Uterus (tissue), 2 donors: ENCODE measurements at regions not wholly inside any gene's neighbourhood (a gene's known extent, or its start where the extent isn't known, plus 50 kb on each side); places are given as distances from the start of the nearest gene placed in this dataset.
"Not testable (repeated sequence)": the region's sequence is repeated elsewhere in the genome, so short reads cannot be mapped to it uniquely, and the experiment has no call there.

Experiments used
- CTCF ChIP-seq, 4 experiments: fragments of 200-600 bp in 2 of 4; fragments of 450-650 bp in 2 of 4; sonication (generic) in 2 of 4; IDR thresholded peaks; one replicate each; pipeline ENCODE4 v1.5.1; 2016 to 2019; ENCODE audit warnings: antibody characterized with exemption in 4 of 4, mild to moderate bottlenecking in 2 of 4, moderate library complexity in 1 of 4
- POLR2A ChIP-seq, 2 donors: fragments of 450-650 bp; IDR thresholded peaks; one replicate each; pipeline ENCODE4 v1.6.1; 2016; ENCODE audit warnings: antibody characterized with exemption in 2 of 2, mild to moderate bottlenecking in 1 of 2, moderate library complexity in 1 of 2

- not testable (repeated sequence) for TF ChIP-seq CTCF, POLR2A (IDR thresholded peaks at IDR 0.05)
Measured at GRCh38 chr21:9949510-9950289, 571.7 kb upstream of the TPTE start.
